Activated naive CD8-positive, alpha-beta T cell treated with anti-CD3 and anti-CD28 coated beads, Interleukin-2, amount 50 U/mL, for 24 hours (primary cell): ENCODE measurements at regions not wholly inside any gene's neighbourhood (a gene's known extent, or its start where the extent isn't known, plus 50 kb on each side); places are given as distances from the start of the nearest gene placed in this dataset.
"Not testable (repeated sequence)": the region's sequence is repeated elsewhere in the genome, so short reads cannot be mapped to it uniquely, and the experiment has no call there.

Experiments used
- ATAC-seq: fragments of 150-1000 bp; cut with Tn5 transposase; one replicate; pipeline ENCODE4 v1.10.0; 2021
- DNase-seq: peaks from one replicate; pipeline ENCODE4 v3.0.0; 2021
- H3K27ac Mint-ChIP-seq: one replicate; pipeline ENCODE4 v1.8.0; 2021; ENCODE audit warnings: mild to moderate bottlenecking, mixed read lengths
- H3K27me3 Mint-ChIP-seq: one replicate; pipeline ENCODE4 v1.8.0; 2021; ENCODE audit warnings: mixed read lengths
- H3K36me3 Mint-ChIP-seq: one replicate; pipeline ENCODE4 v1.8.0; 2021; ENCODE audit warnings: low read depth, mixed read lengths
- H3K4me1 Mint-ChIP-seq: one replicate; pipeline ENCODE4 v1.8.0; 2021; ENCODE audit warnings: mixed read lengths
- H3K4me3 Mint-ChIP-seq: one replicate; pipeline ENCODE4 v1.8.0; 2021; ENCODE audit warnings: mild to moderate bottlenecking, moderate library complexity, mixed read lengths
- H3K9me3 Mint-ChIP-seq: one replicate; pipeline ENCODE4 v1.8.0; 2021; ENCODE audit warnings: mixed read lengths

GRCh38 chr4:38523054-38523453 lies 140.9 kb upstream of the KLF3 start:
- no peak for DNase-seq
- H3K4me3 Mint-ChIP-seq = no peak overlapping the region
- peaks cover 12% of the 10 kb centered on the region for H3K4me1 Mint-ChIP-seq

DNA sequence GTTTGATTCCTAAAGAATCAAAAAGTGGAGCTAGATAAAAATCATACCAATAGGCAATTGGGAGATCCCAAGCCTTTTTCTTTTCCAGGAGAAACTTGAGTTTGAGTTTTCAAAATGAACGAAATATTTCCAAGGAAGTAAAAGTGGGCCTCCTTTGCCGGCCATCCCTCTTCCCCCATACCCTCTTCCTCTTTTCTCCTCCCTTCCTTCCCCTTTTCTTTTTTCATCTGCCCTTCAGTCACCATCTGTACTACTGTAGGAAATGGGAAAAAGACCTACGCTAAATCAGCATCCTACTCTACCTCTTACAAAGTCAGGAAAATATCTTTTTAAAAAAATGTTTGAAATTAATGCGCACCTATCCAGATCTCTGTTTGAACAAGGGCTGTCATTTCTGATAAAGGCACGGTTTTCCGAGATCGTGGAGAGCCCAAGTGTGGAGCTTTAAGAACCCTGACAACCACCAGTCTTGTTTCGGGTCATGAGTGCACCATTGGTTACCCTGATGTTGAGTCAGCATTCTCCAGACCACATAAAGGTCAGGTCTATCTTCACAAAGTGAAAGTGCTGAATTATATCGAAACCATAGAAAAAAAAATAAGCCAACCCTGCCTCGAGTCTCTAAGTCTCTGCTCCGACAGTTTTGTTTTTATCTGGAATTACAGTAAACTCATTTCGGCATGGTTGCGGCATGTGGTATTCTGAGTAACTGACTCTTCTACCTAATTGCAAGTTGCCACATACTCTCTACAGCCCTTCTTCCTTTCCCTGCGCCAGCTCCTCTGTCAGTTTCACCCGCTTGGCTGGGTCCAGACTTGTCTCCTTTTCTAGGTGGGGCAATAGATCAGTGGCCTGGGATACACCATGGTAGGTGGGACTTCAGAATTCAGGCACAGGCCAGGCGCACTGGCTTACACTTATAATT lies 140.2 kb upstream of the KLF3 start:
- Mint-ChIP-seq H3K36me3 (peaks cover 5% of the 10 kb centered on the region), H3K27me3 (no peaks in the 10 kb centered on the region), H3K4me3 (peak overlapping the region; percentile 6), H3K9me3 (peaks cover 8% of the 10 kb centered on the region), H3K4me1 (peaks cover 12% of the 10 kb centered on the region), H3K27ac (peak overlapping the region; percentile 52)
- DNase-seq (peak; percentile 27), ATAC-seq (peak; percentile 93)

More at GRCh38 chr4:38523054-38523453, 140.9 kb upstream of the KLF3 start:
- Mint-ChIP-seq H3K36me3 (peaks cover 5% of the 10 kb centered on the region), H3K27me3 (no peaks in the 10 kb centered on the region), H3K9me3 (peaks cover 8% of the 10 kb centered on the region), H3K27ac (no peak overlapping the region)
- ATAC-seq = no peak

DNA sequence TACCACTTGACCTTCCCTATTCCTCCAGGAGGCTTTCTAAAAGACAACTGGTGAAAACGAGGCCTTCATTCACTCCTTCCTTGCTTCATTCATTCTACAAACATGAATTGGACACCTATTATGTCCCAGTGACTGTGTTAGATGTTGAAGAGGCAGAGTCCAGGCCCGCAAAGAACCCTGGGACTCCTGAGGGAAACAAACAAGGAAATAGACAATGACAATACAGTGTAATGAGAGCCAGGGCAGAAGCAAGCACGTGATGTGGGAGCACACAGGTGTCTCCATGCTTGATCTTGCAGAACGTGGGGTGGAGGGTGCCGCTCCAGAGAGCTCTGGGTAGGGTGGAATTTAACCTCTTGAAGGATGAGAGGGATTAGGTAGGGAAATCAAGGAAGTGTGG lies 137.6 kb upstream of the KLF3 start:
- no peak for ATAC-seq
- Mint-ChIP-seq H3K4me3 (no peak overlapping the region), H3K27me3 (no peaks in the 10 kb centered on the region), H3K36me3 (peaks cover 2% of the 10 kb centered on the region), H3K27ac (no peak overlapping the region), H3K4me1 (peaks cover 32% of the 10 kb centered on the region), H3K9me3 (peaks cover 7% of the 10 kb centered on the region)
- no peak for DNase-seq

DNA sequence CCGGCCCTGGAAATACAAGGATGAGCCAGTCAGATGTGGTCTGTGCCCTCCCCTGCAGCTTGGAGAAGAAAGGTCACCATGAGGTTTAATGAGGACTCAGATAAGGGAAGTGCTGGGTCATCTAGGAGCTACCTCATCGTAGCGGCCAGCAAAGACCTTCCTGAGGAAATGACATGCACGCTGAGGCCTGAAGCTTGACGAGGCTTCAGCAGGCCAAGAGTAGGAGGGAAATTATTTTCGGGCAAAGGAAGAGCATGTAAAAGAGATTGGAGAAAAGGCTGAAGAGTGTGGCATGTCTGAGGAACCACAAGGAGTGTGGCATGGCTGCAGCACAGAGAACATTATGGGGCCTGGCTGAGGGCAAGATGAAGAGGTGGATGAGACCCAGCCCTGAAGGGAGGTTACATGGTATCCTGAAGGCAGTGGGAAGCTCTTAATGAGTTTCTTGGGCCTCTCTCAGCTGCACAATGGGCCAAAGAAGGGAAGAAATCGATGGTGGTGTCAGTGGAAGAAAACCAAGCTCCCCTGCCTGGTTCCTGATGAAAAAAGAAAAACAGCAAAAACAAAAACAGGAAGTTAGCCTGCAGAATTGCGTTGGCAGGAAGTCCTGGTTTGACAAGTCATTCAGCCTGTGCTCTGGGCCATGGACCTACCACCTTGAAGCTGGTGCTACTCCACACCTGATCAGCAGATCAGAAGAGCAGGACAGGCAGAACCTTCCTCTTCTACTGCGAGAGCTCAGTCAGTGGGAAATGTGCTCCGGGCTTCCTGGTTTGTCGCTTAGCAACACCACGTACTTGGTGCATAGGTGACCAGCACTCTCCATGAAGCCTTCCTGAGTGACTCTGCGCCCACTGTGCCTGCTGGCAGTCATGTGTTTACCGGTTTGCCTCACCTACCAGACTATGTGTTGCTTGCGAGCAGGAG lies 134.5 kb upstream of the KLF3 start:
- Mint-ChIP-seq H3K4me3 (no peak overlapping the region), H3K4me1 (peaks cover 23% of the 10 kb centered on the region), H3K27me3 (no peaks in the 10 kb centered on the region), H3K36me3 (peaks cover 2% of the 10 kb centered on the region), H3K27ac (peak overlapping the region; percentile 69), H3K9me3 (peaks cover 7% of the 10 kb centered on the region)
- DNase-seq (peak; percentile 33), ATAC-seq (peak; percentile 92)

GRCh38 chr4:38530486-38530885 lies 133.5 kb upstream of the KLF3 start:
- H3K4me3 Mint-ChIP-seq = no peak overlapping the region
- H3K27me3 Mint-ChIP-seq = no peaks in the 10 kb centered on the region
- no peak overlapping the region for H3K27ac Mint-ChIP-seq
- peaks cover 2% of the 10 kb centered on the region for H3K36me3 Mint-ChIP-seq
- H3K4me1 Mint-ChIP-seq = peaks cover 21% of the 10 kb centered on the region
- peaks cover 7% of the 10 kb centered on the region for H3K9me3 Mint-ChIP-seq
- ATAC-seq (no peak), DNase-seq (no peak)

- H3K27me3 Mint-ChIP-seq = no peaks in the 10 kb centered on the region
Observed at GRCh38 chr4:38531141-38531727, 132.8 kb upstream of the KLF3 start.

DNA sequence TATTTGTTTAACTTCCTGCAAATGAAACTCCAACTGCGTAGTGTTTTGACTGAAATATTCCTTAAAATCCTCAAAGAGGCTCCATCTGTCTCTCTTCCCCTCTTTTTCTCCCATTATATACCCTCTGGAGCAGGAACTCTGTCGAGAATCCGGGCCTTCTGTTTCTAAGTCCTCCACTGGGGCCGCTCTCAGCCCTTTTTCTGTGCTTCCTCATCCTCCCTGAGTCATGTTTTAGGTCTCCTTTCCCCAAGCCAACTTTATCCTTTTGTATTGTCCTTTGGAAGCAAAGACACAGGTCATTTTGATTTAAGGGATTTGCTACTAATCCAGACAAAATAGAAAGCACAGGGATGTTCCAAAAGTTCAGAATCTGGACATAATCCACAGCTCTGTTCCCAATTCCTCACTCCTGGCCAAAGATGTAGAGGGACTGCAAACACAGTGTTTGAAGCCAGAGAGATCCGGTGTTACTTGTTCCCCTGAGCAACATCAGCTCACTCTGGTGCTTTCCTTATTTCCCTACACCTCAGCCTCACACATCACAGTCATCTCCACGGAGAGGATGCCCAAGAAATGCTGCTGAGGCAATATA lies 131.0 kb upstream of the KLF3 start:
- H3K27me3 Mint-ChIP-seq = no peaks in the 10 kb centered on the region
- no peak overlapping the region for H3K27ac Mint-ChIP-seq
- H3K4me1 Mint-ChIP-seq = peaks cover 21% of the 10 kb centered on the region
- H3K36me3 Mint-ChIP-seq = no peaks in the 10 kb centered on the region
- no peak for ATAC-seq
- DNase-seq = no peak
- no peak overlapping the region for H3K4me3 Mint-ChIP-seq
- peaks cover 4% of the 10 kb centered on the region for H3K9me3 Mint-ChIP-seq

More at GRCh38 chr4:38531141-38531727, 132.8 kb upstream of the KLF3 start:
- H3K36me3 Mint-ChIP-seq = peaks cover 2% of the 10 kb centered on the region
- peaks cover 7% of the 10 kb centered on the region for H3K9me3 Mint-ChIP-seq
- no peak overlapping the region for H3K27ac Mint-ChIP-seq
- ATAC-seq = no peak
- DNase-seq = no peak
- H3K4me3 Mint-ChIP-seq = no peak overlapping the region
- H3K4me1 Mint-ChIP-seq = peaks cover 21% of the 10 kb centered on the region

GRCh38 chr4:38534344-38535045 lies 129.5 kb upstream of the KLF3 start:
- no peaks in the 10 kb centered on the region for H3K36me3 Mint-ChIP-seq
- no peaks in the 10 kb centered on the region for H3K9me3 Mint-ChIP-seq
- H3K27me3 Mint-ChIP-seq = no peaks in the 10 kb centered on the region
- H3K4me1 Mint-ChIP-seq = peaks cover 14% of the 10 kb centered on the region
- no peak overlapping the region for H3K4me3 Mint-ChIP-seq
- no peak for DNase-seq
- no peak overlapping the region for H3K27ac Mint-ChIP-seq
- ATAC-seq = no peak

DNA sequence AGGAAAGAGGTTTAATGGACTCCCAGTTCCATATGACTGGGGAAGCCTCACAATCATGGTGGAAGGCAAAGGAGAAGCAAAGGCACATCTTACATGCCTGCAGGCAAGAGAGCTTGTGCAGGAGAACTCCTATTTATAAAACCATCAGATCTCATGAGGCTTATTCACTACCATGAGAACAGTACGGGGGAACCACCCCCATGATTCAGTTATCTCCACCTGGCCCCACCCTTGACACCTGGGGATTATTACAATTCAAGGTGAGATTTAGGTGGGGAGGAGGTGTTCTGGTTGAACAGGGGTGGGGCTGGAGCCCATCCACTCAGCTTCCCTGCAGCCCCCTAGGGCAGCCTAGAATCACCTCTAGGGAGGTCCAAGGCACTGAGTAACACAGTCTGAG lies 128.9 kb upstream of the KLF3 start:
- not testable (repeated sequence) for H3K4me1 Mint-ChIP-seq, ATAC-seq, H3K9me3 Mint-ChIP-seq, H3K36me3 Mint-ChIP-seq, DNase-seq, H3K4me3 Mint-ChIP-seq, H3K27ac Mint-ChIP-seq, H3K27me3 Mint-ChIP-seq

- Mint-ChIP-seq H3K27me3 (no peaks in the 10 kb centered on the region), H3K4me1 (peaks cover 5% of the 10 kb centered on the region), H3K36me3 (no peaks in the 10 kb centered on the region), H3K9me3 (no peaks in the 10 kb centered on the region), H3K4me3 (no peak overlapping the region), H3K27ac (no peak overlapping the region)
- ATAC-seq (no peak), DNase-seq (no peak)
Observed at GRCh38 chr4:38535717-38536116, 128.3 kb upstream of the KLF3 start.

DNA sequence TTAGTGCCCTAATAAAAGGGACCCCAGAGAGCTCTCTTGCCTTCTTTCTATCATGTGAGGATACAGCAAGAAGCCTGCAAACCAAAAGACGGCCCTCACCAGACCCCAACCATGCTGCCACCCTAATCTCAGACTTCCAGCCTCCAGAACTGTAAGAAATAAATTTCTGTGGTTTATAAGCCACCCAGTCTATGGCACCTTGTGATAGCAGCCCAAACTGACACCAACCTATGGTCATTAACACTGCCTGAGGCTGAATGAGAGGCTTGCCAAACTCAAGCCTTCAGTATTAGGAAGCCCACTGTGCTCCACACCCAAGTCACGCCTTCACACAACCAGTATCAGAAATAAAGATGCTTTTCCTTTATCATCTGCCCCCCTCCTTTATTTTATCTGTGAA lies 127.3 kb upstream of the KLF3 start:
- Mint-ChIP-seq H3K4me1 (no peaks in the 10 kb centered on the region), H3K27me3 (no peaks in the 10 kb centered on the region), H3K4me3 (no peak overlapping the region), H3K27ac (no peak overlapping the region), H3K36me3 (no peaks in the 10 kb centered on the region), H3K9me3 (no peaks in the 10 kb centered on the region)
- DNase-seq (no peak), ATAC-seq (no peak)

- Mint-ChIP-seq H3K27ac (no peak overlapping the region), H3K4me3 (no peak overlapping the region), H3K36me3 (no peaks in the 10 kb centered on the region), H3K4me1 (no peaks in the 10 kb centered on the region), H3K9me3 (no peaks in the 10 kb centered on the region), H3K27me3 (no peaks in the 10 kb centered on the region)
- ATAC-seq (no peak), DNase-seq (no peak)
Observed at GRCh38 chr4:38537666-38538065, 126.3 kb upstream of the KLF3 start.

DNA sequence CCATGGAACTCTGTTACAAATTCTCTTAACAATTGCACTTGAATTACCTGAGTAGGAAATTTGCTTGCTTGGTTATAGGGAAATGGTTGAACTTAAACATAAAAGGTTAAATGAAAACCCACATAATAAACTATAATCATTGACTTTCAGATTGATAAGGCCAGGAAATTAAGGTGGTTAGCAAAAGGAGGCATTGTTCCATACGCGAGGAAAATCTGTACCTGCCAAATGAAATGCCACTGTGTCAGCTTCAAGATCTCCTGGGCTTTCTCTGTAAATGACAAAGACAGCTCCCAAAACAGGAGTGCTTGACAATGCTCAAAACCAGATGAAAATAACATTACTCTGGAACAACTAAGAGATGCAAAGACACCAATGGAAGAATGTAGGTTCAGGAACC lies 125.5 kb upstream of the KLF3 start:
- DNase-seq = no peak
- Mint-ChIP-seq H3K27me3 (no peaks in the 10 kb centered on the region), H3K9me3 (no peaks in the 10 kb centered on the region), H3K4me3 (no peak overlapping the region), H3K27ac (no peak overlapping the region), H3K4me1 (no peaks in the 10 kb centered on the region), H3K36me3 (no peaks in the 10 kb centered on the region)
- ATAC-seq = no peak

DNA sequence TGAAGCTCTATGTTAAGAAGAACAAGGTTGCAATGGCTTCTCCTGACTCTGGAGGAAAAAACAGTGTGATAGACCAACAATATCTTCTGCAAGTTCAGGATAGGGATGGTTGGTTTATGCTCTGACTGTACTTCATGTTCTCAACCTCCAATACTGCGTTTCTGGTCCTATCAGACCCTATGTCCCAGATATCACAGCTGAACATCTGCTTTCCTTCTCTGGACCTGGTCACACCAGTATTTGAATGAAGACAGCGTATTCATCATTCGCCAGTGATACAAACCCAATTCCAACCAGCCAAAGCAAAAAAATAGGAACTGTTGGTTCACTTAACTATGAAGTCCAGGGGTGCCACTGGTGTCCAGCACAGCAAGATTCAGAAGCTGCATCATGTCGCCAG lies 124.5 kb upstream of the KLF3 start:
- H3K27ac Mint-ChIP-seq = peak overlapping the region; percentile 26
- no peaks in the 10 kb centered on the region for H3K27me3 Mint-ChIP-seq
- no peaks in the 10 kb centered on the region for H3K9me3 Mint-ChIP-seq
- H3K4me3 Mint-ChIP-seq = no peak overlapping the region
- H3K36me3 Mint-ChIP-seq = no peaks in the 10 kb centered on the region
- ATAC-seq = no peak
- H3K4me1 Mint-ChIP-seq = no peaks in the 10 kb centered on the region
- DNase-seq = no peak
